CD4-positive, alpha-beta T cell (primary cell): ENCODE measurements at regions not wholly inside any gene's neighbourhood (a gene's known extent, or its start where the extent isn't known, plus 50 kb on each side); places are given as distances from the start of the nearest gene placed in this dataset.

Experiments
- ATAC-seq: fragments of 200-7000 bp; cut with Tn5 transposase; one replicate; pipeline ENCODE4 v1.10.0; 2022; ENCODE audit warnings: mild to moderate bottlenecking; ENCODE audit not compliant: poor library complexity
- CTCF ChIA-PET: fragments of 350-600 bp; sonication (Branson Sonifier 250); formaldehyde crosslinking; loops from one replicate; lab custom pipeline; 2021; ENCODE audit warnings: antibody characterized with exemption, inconsistent platforms; lab: Charles Lee
- POLR2A ChIA-PET: fragments of 350-600 bp; sonication (Branson Sonifier 250); formaldehyde crosslinking; loops from one replicate; lab custom pipeline; 2021; ENCODE audit warnings: antibody characterized with exemption, inconsistent platforms; lab: Charles Lee
- DNase-seq, 14 experiments: peaks; one replicate each; pipeline ENCODE4 v3.0.0-alpha.2; 2013 to 2020; ENCODE audit warnings: mixed read lengths in 2 of 14
- H3K27ac ChIP-seq, 2 donors: one replicate each; pipeline versions ENCODE4 v1.5.1 to v1.7.0; 2013; ENCODE audit warnings: low read length in 2 of 2, low read depth in 1 of 2, mild to moderate bottlenecking in 1 of 2
- H3K27me3 ChIP-seq, 2 experiments: 1 replicate in 1 of 2; 2 replicates in 1 of 2; pipeline versions ENCODE4 v1.6.1 to v1.7.0; 2013; ENCODE audit warnings: low read length in 2 of 2, control low read depth in 1 of 2, mild to moderate bottlenecking in 1 of 2, moderate library complexity in 1 of 2; ENCODE audit not compliant: insufficient read depth in 2 of 2, control insufficient read depth in 1 of 2
- H3K36me3 ChIP-seq: one replicate; pipeline ENCODE4 v1.6.1; 2013; ENCODE audit warnings: low read length, control low read depth; ENCODE audit not compliant: insufficient read depth
- H3K4me1 ChIP-seq: one replicate; pipeline ENCODE4 v1.6.1; 2013; ENCODE audit warnings: low read length, control low read depth; ENCODE audit not compliant: insufficient read depth
- H3K4me3 ChIP-seq: one replicate; pipeline ENCODE4 v1.5.1; 2013; ENCODE audit warnings: mild to moderate bottlenecking, low read length, moderate library complexity
- H3K9me3 ChIP-seq, 2 experiments: 1 replicate in 1 of 2; 2 replicates in 1 of 2; pipeline versions ENCODE4 v1.6.1 to v1.7.0; 2013; ENCODE audit warnings: low read length in 2 of 2, mild to moderate bottlenecking in 2 of 2, control low read depth in 1 of 2, moderate library complexity in 1 of 2; ENCODE audit not compliant: control insufficient read depth in 1 of 2, insufficient read depth in 1 of 2
- H3K27ac Mint-ChIP-seq: one replicate; pipeline ENCODE4 v1.8.0; 2020; ENCODE audit warnings: mixed read lengths
- H3K27me3 Mint-ChIP-seq: one replicate; pipeline ENCODE4 v1.8.0; 2021; ENCODE audit warnings: mixed read lengths
- H3K36me3 Mint-ChIP-seq: one replicate; pipeline ENCODE4 v1.8.0; 2021; ENCODE audit warnings: low read depth, mixed read lengths
- H3K4me1 Mint-ChIP-seq: one replicate; pipeline ENCODE4 v1.8.0; 2021; ENCODE audit warnings: low read depth, mixed read lengths
- H3K4me3 Mint-ChIP-seq: one replicate; pipeline ENCODE4 v1.8.0; 2020; ENCODE audit warnings: mild to moderate bottlenecking, mixed read lengths
- H3K9me3 Mint-ChIP-seq: one replicate; pipeline ENCODE4 v1.8.0; 2020; ENCODE audit warnings: mixed read lengths
- CTCF ChIP-seq: fragments of 200-600 bp; IDR thresholded peaks from one replicate; pipeline ENCODE4 v1.8.0; 2022; ENCODE audit warnings: antibody characterized with exemption, mild to moderate bottlenecking
- intact Hi-C, 2 experiments: fragments of 100-400 bp; cut with DNase I in 1 of 2; cut with micrococcal nuclease in 1 of 2; formaldehyde crosslinking; loops; one replicate each; pipeline versions ENCODE4 v1.15.1 to v1.9.0; 2023 to 2025; cut with DNase I, micrococcal nuclease

DNA sequence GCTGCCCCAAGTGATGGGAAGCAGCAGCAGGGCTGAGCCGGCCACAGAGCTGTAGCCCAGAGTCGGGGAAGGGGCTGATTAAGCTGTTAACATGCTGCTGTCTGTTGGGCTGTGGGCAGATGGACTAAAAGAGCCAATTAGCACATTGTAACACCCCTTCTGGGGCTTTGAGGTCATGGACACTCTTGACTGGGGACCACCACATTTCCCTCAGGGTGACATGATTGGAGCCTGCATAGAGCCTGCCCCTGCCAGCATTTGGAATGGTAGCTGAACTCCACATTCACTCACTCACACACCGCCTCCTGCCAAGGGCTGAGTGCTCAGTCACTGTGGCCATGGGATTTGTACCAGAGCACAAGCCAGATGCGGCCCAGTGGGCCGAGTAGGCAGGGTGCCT lies 646.9 kb downstream of the FAT4 start:
- POLR2A ChIA-PET, result no interaction called here
- ATAC-seq, result no peak

GRCh38 chr4:125975861-125976397 lies 661.2 kb downstream of the FAT4 start:
- no peaks in the 10 kb centered on the region for H3K36me3 Mint-ChIP-seq
- H3K4me1 Mint-ChIP-seq, result no peaks in the 10 kb centered on the region
- no peaks in the 10 kb centered on the region for H3K27me3 ChIP-seq
- ChIA-PET CTCF (no interaction called here), POLR2A (no interaction called here)
- TF ChIP-seq CTCF, result no peak
- no peaks in the 10 kb centered on the region for H3K36me3 ChIP-seq
- ATAC-seq, result no peak
- intact Hi-C loops, result no loop called here
- no peaks in the 10 kb centered on the region for H3K27me3 Mint-ChIP-seq
- H3K27ac Mint-ChIP-seq, result no peak overlapping the region
- no peaks in the 10 kb centered on the region for H3K9me3 ChIP-seq
- H3K4me1 ChIP-seq, result no peaks in the 10 kb centered on the region
- no peak overlapping the region for H3K4me3 Mint-ChIP-seq
- H3K27ac ChIP-seq, result no peak overlapping the region
- no peak for DNase-seq
- no peak overlapping the region for H3K4me3 ChIP-seq
- H3K9me3 Mint-ChIP-seq, result no peaks in the 10 kb centered on the region

More for the DNA sequence above, 646.9 kb downstream of the FAT4 start:
- no peak for TF ChIP-seq CTCF
- H3K4me1 Mint-ChIP-seq, result no peaks in the 10 kb centered on the region
- no peaks in the 10 kb centered on the region for H3K27me3 Mint-ChIP-seq
- peaks cover 0 to 10% of the 10 kb centered on the region in 2 experiments for H3K9me3 ChIP-seq
- H3K36me3 Mint-ChIP-seq, result no peaks in the 10 kb centered on the region
- no peaks in the 10 kb centered on the region for H3K27me3 ChIP-seq
- no peaks in the 10 kb centered on the region for H3K36me3 ChIP-seq
- intact Hi-C loops, result no loop called here
- CTCF ChIA-PET, result no interaction called here
- peaks cover 11% of the 10 kb centered on the region for H3K9me3 Mint-ChIP-seq
- H3K27ac Mint-ChIP-seq, result no peak overlapping the region
- no peak overlapping the region for H3K27ac ChIP-seq
- no peak for DNase-seq
- no peak overlapping the region for H3K4me3 Mint-ChIP-seq
- no peak overlapping the region for H3K4me3 ChIP-seq
- H3K4me1 ChIP-seq, result no peaks in the 10 kb centered on the region

DNA sequence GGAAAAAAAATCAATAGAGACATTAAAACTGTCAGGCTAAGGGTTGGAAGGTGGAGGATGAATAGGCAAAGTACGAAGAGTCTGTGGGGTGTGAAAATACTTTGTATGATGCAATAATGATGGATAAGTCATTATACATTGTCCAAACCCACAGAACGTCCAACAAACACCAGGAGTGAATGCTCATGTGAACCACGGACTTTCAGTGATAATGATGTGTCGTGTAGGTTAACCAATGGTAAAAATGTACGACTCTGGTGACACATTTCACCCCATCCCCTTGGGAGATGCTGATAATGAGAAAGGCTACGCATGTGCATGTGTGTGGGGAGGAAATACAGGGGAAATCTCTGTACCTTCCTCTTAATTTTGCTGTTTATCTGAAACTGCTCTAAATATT lies 665.2 kb downstream of the FAT4 start:
- Histone ChIP-seq H3K27me3 (no peaks in the 10 kb centered on the region), H3K36me3 (no peaks in the 10 kb centered on the region), H3K4me1 (no peaks in the 10 kb centered on the region), H3K4me3 (no peak overlapping the region), H3K27ac (no peak overlapping the region), H3K9me3 (peaks cover 0 to 4% of the 10 kb centered on the region in 2 experiments)
- no peak overlapping the region for H3K27ac Mint-ChIP-seq
- no peak for TF ChIP-seq CTCF
- ChIA-PET POLR2A (no interaction called here), CTCF (no interaction called here)
- no peaks in the 10 kb centered on the region for H3K36me3 Mint-ChIP-seq
- peaks cover 2% of the 10 kb centered on the region for H3K9me3 Mint-ChIP-seq
- no peak for ATAC-seq
- intact Hi-C loops, result no loop called here
- no peak for DNase-seq
- no peaks in the 10 kb centered on the region for H3K27me3 Mint-ChIP-seq
- H3K4me1 Mint-ChIP-seq, result no peaks in the 10 kb centered on the region
- no peak overlapping the region for H3K4me3 Mint-ChIP-seq
